Bronchial epithelial cell (primary cell): ENCODE measurements at regions not wholly inside any gene's neighbourhood (a gene's known extent, or its start where the extent isn't known, plus 50 kb on each side); places are given as distances from the start of the nearest gene placed in this dataset.
A peak's percentile ranks its signal among the peaks of the same experiment; 100 is the strongest.

ENCODE experiments used
- DNase-seq: peaks from one replicate; pipeline ENCODE4 v3.0.0-alpha.2; 2010; ENCODE audit warnings: low read depth
- FAIRE-seq: peaks from 2 replicates; lab custom pipeline; 2011; peaks lifted over from hg19 to GRCh38; lab: Jason Lieb, UNC
- H3K27me3 ChIP-seq: 2 replicates; pipeline ENCODE4 v1.5.1; 2011; ENCODE audit warnings: low read length; ENCODE audit not compliant: control insufficient read depth, insufficient read depth
- H3K36me3 ChIP-seq: 2 replicates; pipeline ENCODE4 v1.5.1; 2011; ENCODE audit warnings: low read length; ENCODE audit not compliant: control insufficient read depth, insufficient read depth
- H3K4me3 ChIP-seq: 2 replicates; pipeline ENCODE4 v1.5.1; 2011; ENCODE audit warnings: mild to moderate bottlenecking, low read depth, low read length, control low read depth
- CTCF ChIP-seq: IDR thresholded peaks from 2 replicates; pipeline ENCODE4 v1.5.1; 2011; ENCODE audit warnings: mild to moderate bottlenecking, moderate library complexity, low read length, control low read depth, inconsistent platforms; ENCODE audit not compliant: insufficient read depth, severe bottlenecking

GRCh38 chr15:101590785-101591184 is 61.4 kb downstream of the TM2D3 start:
- no peaks in the 10 kb centered on the region for H3K27me3 ChIP-seq
- no peak overlapping the region for H3K4me3 ChIP-seq
- H3K36me3 ChIP-seq: no peaks in the 10 kb centered on the region
- TF ChIP-seq CTCF: no peak
- DNase-seq (no peak), FAIRE-seq (no peak)

- Histone ChIP-seq H3K36me3 (no peaks in the 10 kb centered on the region), H3K4me3 (no peak overlapping the region), H3K27me3 (peaks cover 2% of the 10 kb centered on the region)
- TF ChIP-seq CTCF: no peak
- no peak for DNase-seq
- FAIRE-seq: no peak
Measured at GRCh38 chr15:101583284-101583683, 68.9 kb downstream of the TM2D3 start.

GRCh38 chr15:101580431-101580830 is 71.8 kb downstream of the TM2D3 start:
- DNase-seq (no peak), FAIRE-seq (peak; percentile 40)
- no peak for TF ChIP-seq CTCF
- Histone ChIP-seq H3K4me3 (no peak overlapping the region), H3K27me3 (peaks cover 2% of the 10 kb centered on the region), H3K36me3 (no peaks in the 10 kb centered on the region)

GRCh38 chr15:101579631-101580163 is 72.5 kb downstream of the TM2D3 start:
- Histone ChIP-seq H3K27me3 (peaks cover 2% of the 10 kb centered on the region), H3K4me3 (no peak overlapping the region), H3K36me3 (no peaks in the 10 kb centered on the region)
- FAIRE-seq (no peak), DNase-seq (peak; percentile 72)
- TF ChIP-seq CTCF: no peak

GRCh38 chr15:101578443-101578894 is 73.7 kb downstream of the TM2D3 start:
- Histone ChIP-seq H3K27me3 (peaks cover 2% of the 10 kb centered on the region), H3K4me3 (no peak overlapping the region), H3K36me3 (no peaks in the 10 kb centered on the region)
- TF ChIP-seq CTCF: peak; percentile 75
- DNase-seq (peak; percentile 18), FAIRE-seq (no peak)

- no peak for FAIRE-seq
- Histone ChIP-seq H3K36me3 (no peaks in the 10 kb centered on the region), H3K4me3 (no peak overlapping the region), H3K27me3 (peaks cover 2% of the 10 kb centered on the region)
- no peak for TF ChIP-seq CTCF
- DNase-seq: peak; percentile 50
Measured at GRCh38 chr15:101573951-101574350, 78.2 kb downstream of the TM2D3 start.
